K562 (cell line): ENCODE measurements at regions not wholly inside any gene's neighbourhood (a gene's known extent, or its start where the extent isn't known, plus 50 kb on each side); places are given as distances from the start of the nearest gene placed in this dataset.
"Not testable (repeated sequence)": the region's sequence is repeated elsewhere in the genome, so short reads cannot be mapped to it uniquely, and the experiment has no call there.

ENCODE experiments used
- ATAC-seq: fragments of 200-7000 bp; cut with Tn5 transposase; 3 replicates; pipeline ENCODE4 v1.9.1; 2020; ENCODE audit warnings: moderate library complexity
- BruUV-seq: library from RNA; stranded (reverse); fragments of 400-500 nt; replicated peaks from 2 replicates; lab custom pipeline; 2021; lab: Mats Ljungman, UMichigan
- CTCF ChIA-PET: fragments of 300-600 bp; formaldehyde crosslinking; extraction: SDS; loops from one replicate; lab custom pipeline; 2021; ENCODE audit warnings: low intra/inter-chr PET ratio; lab: Yijun Ruan, JAX
- POLR2A ChIA-PET: fragments of 300-600, 350-650 bp; sonication (Branson Sonifier 250); formaldehyde crosslinking; extraction: SDS; loops from one replicate; lab custom pipeline; 2021; ENCODE audit warnings: antibody characterized with exemption, inconsistent platforms; lab: Yijun Ruan, JAX
- DNase-seq, 4 experiments: peaks; one replicate each; pipeline versions ENCODE4 v3.0.0 to v3.0.0-alpha.2; 2011 to 2018; ENCODE audit warnings: low spot score in 3 of 4, mixed read lengths in 3 of 4; ENCODE audit errors: extremely low read depth in 1 of 4
- FAIRE-seq: peaks from 2 replicates; lab custom pipeline; 2011; peaks lifted over from hg19 to GRCh38; lab: Jason Lieb, UNC
- H2AFZ ChIP-seq: 2 replicates; pipeline ENCODE4 v1.6.0; 2011; ENCODE audit warnings: low read depth, low read length, control low read depth, inconsistent platforms
- H3K27ac ChIP-seq: fragments of 200-600 bp; 3 replicates; pipeline ENCODE4 v1.8.0; 2011; ENCODE audit warnings: low read depth, mild to moderate bottlenecking, control low read depth, inconsistent platforms, low read length, moderate library complexity, mixed read lengths; ENCODE audit errors: extremely low read depth
- H3K27me3 ChIP-seq, 2 experiments: fragments of 300-600 bp in 1 of 2; 2 replicates in 1 of 2; 3 replicates in 1 of 2; pipeline versions ENCODE4 v1.6.0 to v1.8.0; 2011; ENCODE audit warnings: inconsistent platforms in 2 of 2, low read length in 2 of 2, mild to moderate bottlenecking in 1 of 2, mixed read lengths in 1 of 2, moderate library complexity in 1 of 2; ENCODE audit not compliant: control insufficient read depth in 2 of 2, insufficient read depth in 2 of 2
- H3K36me3 ChIP-seq: fragments of 300-600 bp; 3 replicates; pipeline ENCODE4 v1.8.0; 2011; ENCODE audit warnings: mild to moderate bottlenecking, low read length, inconsistent platforms; ENCODE audit not compliant: control insufficient read depth, insufficient read depth
- H3K4me1 ChIP-seq, 2 experiments: fragments of 200-600 bp in 1 of 2; replicated peaks in 1 of 2; 2 replicates in 1 of 2; 3 replicates in 1 of 2; pipeline versions ENCODE4 v1.5.1 to v1.8.0; 2011; ENCODE audit warnings: inconsistent platforms in 2 of 2, low read length in 2 of 2, mild to moderate bottlenecking in 1 of 2, mixed read lengths in 1 of 2, moderate library complexity in 1 of 2; ENCODE audit not compliant: control insufficient read depth in 2 of 2, insufficient read depth in 2 of 2
- H3K4me2 ChIP-seq: 2 replicates; pipeline ENCODE4 v1.6.1; 2011; ENCODE audit warnings: low read length, control low read depth, inconsistent platforms, mixed read lengths; ENCODE audit not compliant: insufficient read depth
- H3K4me3 ChIP-seq: fragments of 200-600 bp; sonication (generic), shearing (Covaris generic); 2 replicates; pipeline ENCODE4 v1.5.1; 2016; ENCODE audit warnings: control low read depth, inconsistent platforms
- H3K79me2 ChIP-seq: fragments of 200-600 bp; 3 replicates; pipeline ENCODE4 v1.8.0; 2011; ENCODE audit warnings: low read length, inconsistent platforms; ENCODE audit not compliant: control insufficient read depth, insufficient read depth
- H3K9ac ChIP-seq, 2 experiments: 2 replicates each; pipeline versions ENCODE4 v1.6.0 to v1.6.1; 2011; ENCODE audit warnings: low read depth in 2 of 2, low read length in 2 of 2, control low read depth in 1 of 2, inconsistent platforms in 1 of 2, mild to moderate bottlenecking in 1 of 2, mixed read lengths in 1 of 2; ENCODE audit not compliant: insufficient read depth in 1 of 2
- H3K9me1 ChIP-seq: one replicate; pipeline ENCODE4 v1.6.0; 2011; ENCODE audit warnings: inconsistent platforms, mild to moderate bottlenecking, low read length, moderate library complexity; ENCODE audit not compliant: control insufficient read depth, insufficient read depth
- H3K9me3 ChIP-seq: replicated peaks from 2 replicates; pipeline ENCODE4 v1.5.1; 2011; ENCODE audit warnings: low read depth, low read length, inconsistent platforms; ENCODE audit not compliant: control insufficient read depth, insufficient read depth
- H4K20me1 ChIP-seq: replicated peaks from 2 replicates; pipeline ENCODE4 v1.6.1; 2011; ENCODE audit warnings: low read length, inconsistent platforms, mixed read lengths; ENCODE audit not compliant: control insufficient read depth, insufficient read depth
- RAD21 ChIP-seq, 2 experiments: fragments of 250-450 bp in 1 of 2; fragments of 450-650 bp in 1 of 2; sonication (Bioruptor Pico) in 1 of 2; formaldehyde crosslinking in 1 of 2; IDR thresholded peaks in 1 of 2; conservative IDR thresholded peaks in 1 of 2; 2 replicates each; pipeline versions ENCODE4 v1.4.0 to v1.8.0; 2020 to 2022; ENCODE audit warnings: mild to moderate bottlenecking in 2 of 2, moderate library complexity in 1 of 2
- WGBS: fragments of 100-300 bp; shearing (Covaris generic); methylation state at CpG from one replicate; pipeline ENCODE4 v1.1.6; 2016; ENCODE audit warnings: low coverage, mixed read lengths; ENCODE audit not compliant: insufficient coverage; ENCODE audit errors: missing lambda C conversion rate; 5-methylcytosine and 5-hydroxymethylcytosine counted together
- in situ Hi-C: fragments of 300-500 bp; cut with MboI; formaldehyde crosslinking; loops from 4 replicates; pipeline ENCODE4 v1.15.0; 2018; ENCODE audit warnings: inconsistent platforms, mixed read lengths
- intact Hi-C: fragments of 100-400 bp; cut with micrococcal nuclease; formaldehyde crosslinking; loops from 2 replicates; pipeline ENCODE4 v1.14.2; 2022
- TF ChIP-seq, protein P1 (sequence below), 3 experiments: IDR thresholded peaks in 2 of 3; conservative IDR thresholded peaks in 1 of 3; 2 replicates each; pipeline ENCODE4 v1.5.1; 2011 to 2012; ENCODE audit warnings: low read length in 3 of 3, mild to moderate bottlenecking in 3 of 3, control low read depth in 2 of 3, improper control_type of control experiment in 1 of 3, inconsistent platforms in 1 of 3, low read depth in 1 of 3, mixed read lengths in 1 of 3, moderate library complexity in 1 of 3; ENCODE audit not compliant: insufficient read depth in 2 of 3

DNA sequence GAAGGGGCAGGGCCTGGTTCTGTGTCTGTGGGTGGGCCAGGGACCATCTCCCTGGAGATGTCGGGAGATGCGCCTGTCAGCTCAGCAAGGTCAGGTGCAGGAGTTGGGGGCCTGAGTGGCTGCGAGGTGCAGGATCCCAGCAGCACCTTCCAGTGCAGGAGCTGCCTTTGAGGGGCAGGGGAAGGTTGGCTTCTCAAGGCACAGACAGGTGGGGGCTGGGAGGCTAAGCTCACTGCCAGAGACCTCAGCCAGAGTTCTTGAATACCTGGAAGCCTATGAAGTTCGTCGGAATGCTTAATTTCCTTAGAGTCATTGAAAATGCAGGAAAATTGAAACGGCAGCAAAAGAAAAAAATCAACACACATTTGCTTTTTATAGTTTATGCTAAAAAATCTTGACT, 72.8 kb upstream of the CRYM start:
- POLR2A ChIA-PET, ATAC-seq, BruUV-seq, DNase-seq, CTCF ChIA-PET, H2AFZ ChIP-seq, FAIRE-seq, H4K20me1 ChIP-seq, H3K4me3 ChIP-seq, H3K36me3 ChIP-seq, H3K4me2 ChIP-seq, H3K9me3 ChIP-seq, H3K9me1 ChIP-seq, in situ Hi-C loops, H3K4me1 ChIP-seq, H3K27ac ChIP-seq, H3K79me2 ChIP-seq, H3K9ac ChIP-seq, intact Hi-C loops: not testable (repeated sequence)
- 0% methylated on average over 2 of the region's 6 CpGs for WGBS
- H3K27me3 ChIP-seq, result peaks cover 0 to 33% of the 10 kb centered on the region in 2 experiments; a peak in 2 of 5 replicates

DNA sequence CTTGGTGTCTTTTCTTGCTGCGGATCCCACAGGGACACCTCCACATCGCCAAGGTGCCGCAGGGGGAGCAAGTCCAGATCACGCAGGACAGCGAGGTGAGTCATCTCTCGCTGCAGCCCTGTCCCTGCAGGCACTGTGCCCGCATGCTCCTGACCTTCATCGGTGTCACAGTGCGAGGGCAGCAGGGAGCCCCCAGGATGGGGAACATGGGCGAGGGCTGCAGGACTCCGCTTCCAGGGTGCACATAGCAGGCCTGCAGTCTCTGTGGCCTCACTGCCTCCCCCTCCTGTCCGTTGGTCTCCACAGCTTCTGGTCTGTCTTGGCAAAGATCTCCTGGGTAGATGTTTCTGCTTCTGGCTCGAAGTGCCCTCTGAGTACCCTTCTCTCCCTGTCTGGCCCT, 71.2 kb upstream of the CRYM start:
- peaks cover 0 to 18% of the 10 kb centered on the region in 2 experiments; a peak in 2 of 5 replicates for H3K27me3 ChIP-seq
- intact Hi-C loops, H3K36me3 ChIP-seq, H3K4me2 ChIP-seq, FAIRE-seq, H3K79me2 ChIP-seq, H3K9me3 ChIP-seq, DNase-seq, H3K27ac ChIP-seq, CTCF ChIA-PET, H3K9me1 ChIP-seq, BruUV-seq, H3K4me3 ChIP-seq, H3K4me1 ChIP-seq, H3K9ac ChIP-seq, H2AFZ ChIP-seq, H4K20me1 ChIP-seq, POLR2A ChIA-PET: not testable (repeated sequence)
- 4% methylated on average over 12 of the region's 13 CpGs for WGBS
- peak; percentile 49; the same call in 2 of the 3 replicates for ATAC-seq
- TF ChIP-seq, protein P1, sequence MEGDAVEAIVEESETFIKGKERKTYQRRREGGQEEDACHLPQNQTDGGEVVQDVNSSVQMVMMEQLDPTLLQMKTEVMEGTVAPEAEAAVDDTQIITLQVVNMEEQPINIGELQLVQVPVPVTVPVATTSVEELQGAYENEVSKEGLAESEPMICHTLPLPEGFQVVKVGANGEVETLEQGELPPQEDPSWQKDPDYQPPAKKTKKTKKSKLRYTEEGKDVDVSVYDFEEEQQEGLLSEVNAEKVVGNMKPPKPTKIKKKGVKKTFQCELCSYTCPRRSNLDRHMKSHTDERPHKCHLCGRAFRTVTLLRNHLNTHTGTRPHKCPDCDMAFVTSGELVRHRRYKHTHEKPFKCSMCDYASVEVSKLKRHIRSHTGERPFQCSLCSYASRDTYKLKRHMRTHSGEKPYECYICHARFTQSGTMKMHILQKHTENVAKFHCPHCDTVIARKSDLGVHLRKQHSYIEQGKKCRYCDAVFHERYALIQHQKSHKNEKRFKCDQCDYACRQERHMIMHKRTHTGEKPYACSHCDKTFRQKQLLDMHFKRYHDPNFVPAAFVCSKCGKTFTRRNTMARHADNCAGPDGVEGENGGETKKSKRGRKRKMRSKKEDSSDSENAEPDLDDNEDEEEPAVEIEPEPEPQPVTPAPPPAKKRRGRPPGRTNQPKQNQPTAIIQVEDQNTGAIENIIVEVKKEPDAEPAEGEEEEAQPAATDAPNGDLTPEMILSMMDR (IDR thresholded peaks at IDR 0.05 in 2 of 3, conservative IDR thresholded peaks at IDR 0.05 in 1 of 3; ENCODE audit: insufficient read depth in 2 of 3, low read depth in 1 of 3, low read length in 3 of 3), result peak in 1 of 3 experiments; percentile 12; a peak in 1 of 6 replicates
- peak in 1 of 2 experiments; percentile 16; a peak in 1 of 4 replicates for TF ChIP-seq RAD21 (CRISPR knock-in tag; conservative IDR thresholded peaks at IDR 0.05 in 1 of 2, IDR thresholded peaks at IDR 0.05 in 1 of 2)
- in situ Hi-C loops, result loop anchor here (25.0 kb wide), 1 partner anchor 513 kb away; the partner anchor contains the start of gene NPIPB4

DNA sequence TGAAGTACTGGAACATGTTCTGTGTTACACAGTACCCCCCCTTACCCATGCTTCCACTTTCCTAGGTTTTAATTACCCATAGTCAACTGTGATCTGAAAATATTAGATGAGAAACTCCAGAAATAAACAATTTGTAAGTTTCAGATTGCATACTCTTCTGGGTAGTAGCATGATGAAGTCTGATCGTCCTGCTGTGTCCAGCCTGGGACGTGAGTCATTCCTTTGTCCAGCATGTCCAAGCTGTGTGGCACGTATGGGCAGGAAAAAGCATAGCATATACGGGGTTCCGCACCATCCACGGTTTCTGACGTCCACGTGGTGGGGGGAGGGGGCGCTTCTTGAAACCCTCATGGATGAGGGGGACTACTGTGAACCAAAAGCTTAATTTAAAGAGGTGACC, 70.7 kb upstream of the CRYM start:
- WGBS, result 2% methylated on average over 9 of the region's 9 CpGs
- intact Hi-C loops, result not testable (repeated sequence)

More for the DNA sequence above, 70.7 kb upstream of the CRYM start:
- H3K9me1 ChIP-seq, H3K79me2 ChIP-seq, H3K36me3 ChIP-seq, DNase-seq, FAIRE-seq, H3K27ac ChIP-seq, H3K4me3 ChIP-seq, POLR2A ChIA-PET, ATAC-seq, H3K4me1 ChIP-seq, H2AFZ ChIP-seq, H4K20me1 ChIP-seq, H3K9ac ChIP-seq, H3K4me2 ChIP-seq, CTCF ChIA-PET, H3K9me3 ChIP-seq, BruUV-seq: not testable (repeated sequence)
- H3K27me3 ChIP-seq, result peaks cover 0 to 15% of the 10 kb centered on the region in 2 experiments; a peak in 2 of 5 replicates
- in situ Hi-C loops, result loop anchor here (25.0 kb wide), 1 partner anchor 513 kb away; the partner anchor contains the start of gene NPIPB4
